Erythroblast (primary cell): ENCODE measurements at regions not wholly inside any gene's neighbourhood (a gene's known extent, or its start where the extent isn't known, plus 50 kb on each side); places are given as distances from the start of the nearest gene placed in this dataset.

Source experiments
- GATA1 ChIP-seq: IDR thresholded peaks from 2 replicates; pipeline ENCODE4 v1.6.1; 2011; ENCODE audit warnings: low read depth, mild to moderate bottlenecking, control low read depth, low read length, moderate library complexity
- POLR2A ChIP-seq: IDR thresholded peaks from 2 replicates; pipeline ENCODE4 v1.6.1; 2011; ENCODE audit warnings: mild to moderate bottlenecking, low read length

- TF ChIP-seq POLR2A (no peak), GATA1 (no peak)
Measured at GRCh38 chr3:194223951-194224350, 88.0 kb downstream of the HES1 start.
